Adipocyte (in vitro differentiated cells): ENCODE measurements at regions not wholly inside any gene's neighbourhood (a gene's known extent, or its start where the extent isn't known, plus 50 kb on each side); places are given as distances from the start of the nearest gene placed in this dataset.
A peak's percentile ranks its signal among the peaks of the same experiment; 100 is the strongest.

Experiments used
- DNase-seq: peaks from one replicate; pipeline ENCODE4 v3.0.0-alpha.2; 2015; ENCODE audit warnings: low read depth
- H3K27me3 ChIP-seq: replicated peaks from 2 replicates; pipeline ENCODE4 v1.7.0; 2013; ENCODE audit warnings: mild to moderate bottlenecking, low read length, moderate library complexity; ENCODE audit not compliant: control insufficient read depth, insufficient read depth
- H3K36me3 ChIP-seq: 2 replicates; pipeline ENCODE4 v1.7.0; 2013; ENCODE audit warnings: low read length, mild to moderate bottlenecking, moderate library complexity; ENCODE audit not compliant: control insufficient read depth, insufficient read depth, severe bottlenecking
- H3K4me1 ChIP-seq: 2 replicates; pipeline ENCODE4 v1.7.0; 2013; ENCODE audit warnings: mild to moderate bottlenecking, low read length, moderate library complexity; ENCODE audit not compliant: control insufficient read depth, insufficient read depth
- H3K4me3 ChIP-seq: 2 replicates; pipeline ENCODE4 v1.7.0; 2013; ENCODE audit warnings: mild to moderate bottlenecking, low read length, moderate library complexity
- H3K9ac ChIP-seq: 2 replicates; pipeline ENCODE4 v1.7.0; 2013; ENCODE audit warnings: mild to moderate bottlenecking, low read length, moderate library complexity
- H3K9me3 ChIP-seq: 2 replicates; pipeline ENCODE4 v1.7.0; 2013; ENCODE audit warnings: mild to moderate bottlenecking, low read length, moderate library complexity; ENCODE audit not compliant: control insufficient read depth

GRCh38 chr17:72284806-72285205 is 164.0 kb downstream of the SOX9 start:
- Histone ChIP-seq H3K4me1 (no peaks in the 10 kb centered on the region), H3K4me3 (no peak overlapping the region), H3K9ac (no peak overlapping the region), H3K27me3 (peaks cover 11% of the 10 kb centered on the region), H3K9me3 (no peaks in the 10 kb centered on the region), H3K36me3 (no peaks in the 10 kb centered on the region)
- DNase-seq, result no peak

DNA sequence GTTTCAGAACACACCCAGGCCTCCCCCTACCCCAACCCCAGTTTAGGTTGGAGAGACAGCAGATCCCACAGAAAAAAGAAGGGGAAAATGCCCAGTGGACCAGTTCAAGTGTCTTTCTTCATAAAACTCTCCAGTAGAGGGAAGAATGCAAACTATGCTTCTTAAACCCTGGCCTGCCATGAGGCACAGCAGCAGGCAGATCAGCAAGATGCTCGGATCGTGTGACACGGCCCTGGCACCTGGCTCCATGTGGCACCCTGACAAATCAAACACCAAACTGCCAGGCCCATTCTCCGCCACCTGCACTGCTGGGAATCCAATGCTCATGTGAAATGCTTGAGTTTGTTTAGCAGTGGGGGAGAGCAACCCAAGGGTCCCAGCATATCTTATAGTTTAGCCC is 166.8 kb downstream of the SOX9 start:
- no peak overlapping the region for H3K9ac ChIP-seq
- H3K9me3 ChIP-seq, result no peaks in the 10 kb centered on the region
- H3K4me1 ChIP-seq, result no peaks in the 10 kb centered on the region
- H3K36me3 ChIP-seq, result no peaks in the 10 kb centered on the region
- no peak for DNase-seq
- peaks cover 29% of the 10 kb centered on the region for H3K27me3 ChIP-seq
- no peak overlapping the region for H3K4me3 ChIP-seq

DNA sequence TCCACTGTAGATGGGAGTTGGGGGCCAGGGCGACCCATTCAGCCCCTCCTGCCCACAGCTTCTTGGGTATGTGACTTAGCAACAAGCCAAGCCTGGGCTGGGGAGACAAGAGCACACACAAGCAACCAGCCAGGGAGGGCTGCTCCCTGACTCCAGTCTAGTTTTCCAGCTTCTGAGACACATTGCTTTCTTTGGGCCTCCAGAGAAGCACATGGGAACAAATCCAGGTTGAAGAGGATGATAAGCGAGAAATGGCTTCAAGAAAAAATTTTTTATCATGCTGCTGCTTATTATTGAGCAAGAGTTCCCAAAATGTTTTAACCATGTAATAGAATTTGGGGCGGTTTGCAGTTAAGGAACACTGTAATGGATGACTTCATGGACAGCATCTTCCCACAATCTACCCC is 173.7 kb downstream of the SOX9 start:
- no peaks in the 10 kb centered on the region for H3K36me3 ChIP-seq
- no peak overlapping the region for H3K9ac ChIP-seq
- peaks cover 27% of the 10 kb centered on the region for H3K4me1 ChIP-seq
- peaks cover 25% of the 10 kb centered on the region for H3K27me3 ChIP-seq
- H3K4me3 ChIP-seq, result no peak overlapping the region
- H3K9me3 ChIP-seq, result no peaks in the 10 kb centered on the region
- DNase-seq, result no peak

GRCh38 chr17:72295916-72296315 is 175.1 kb downstream of the SOX9 start:
- Histone ChIP-seq H3K9me3 (no peaks in the 10 kb centered on the region), H3K4me1 (peaks cover 27% of the 10 kb centered on the region), H3K27me3 (peaks cover 24% of the 10 kb centered on the region), H3K9ac (no peak overlapping the region), H3K4me3 (no peak overlapping the region), H3K36me3 (no peaks in the 10 kb centered on the region)
- no peak for DNase-seq

DNA sequence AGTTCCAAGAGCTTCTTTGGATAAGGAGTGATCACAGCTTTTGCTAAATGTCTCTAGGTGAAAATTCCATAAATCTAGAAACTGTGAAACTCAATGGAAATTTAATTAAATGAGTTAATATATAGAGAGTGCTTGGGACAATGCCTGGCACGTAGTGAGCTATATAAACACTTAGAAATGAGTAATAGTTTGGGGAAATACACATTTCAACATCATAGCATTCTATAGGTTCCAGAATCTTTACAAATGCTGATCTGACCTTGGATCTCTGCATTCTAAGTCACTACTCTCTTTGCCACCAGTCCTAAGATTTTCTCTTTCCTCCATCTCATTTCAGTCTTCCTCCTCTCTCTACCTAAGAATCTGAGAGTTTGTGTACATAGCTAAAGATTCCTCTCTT is 175.6 kb downstream of the SOX9 start:
- Histone ChIP-seq H3K4me1 (peaks cover 27% of the 10 kb centered on the region), H3K27me3 (peaks cover 20% of the 10 kb centered on the region), H3K36me3 (no peaks in the 10 kb centered on the region), H3K9me3 (no peaks in the 10 kb centered on the region), H3K9ac (no peak overlapping the region), H3K4me3 (no peak overlapping the region)
- DNase-seq, result peak; percentile 30

GRCh38 chr17:72297326-72298115 is 176.7 kb downstream of the SOX9 start:
- H3K4me3 ChIP-seq, result peak overlapping the region; percentile 8
- H3K27me3 ChIP-seq, result peaks cover 14% of the 10 kb centered on the region
- H3K4me1 ChIP-seq, result peaks cover 27% of the 10 kb centered on the region
- H3K9me3 ChIP-seq, result no peaks in the 10 kb centered on the region
- peak; percentile 70 for DNase-seq
- no peaks in the 10 kb centered on the region for H3K36me3 ChIP-seq
- peak overlapping the region; percentile 0 for H3K9ac ChIP-seq

- Histone ChIP-seq H3K27me3 (peaks cover 14% of the 10 kb centered on the region), H3K9ac (no peak overlapping the region), H3K4me3 (no peak overlapping the region), H3K4me1 (peaks cover 29% of the 10 kb centered on the region), H3K9me3 (no peaks in the 10 kb centered on the region), H3K36me3 (no peaks in the 10 kb centered on the region)
- no peak for DNase-seq
These were observed 178.3 kb downstream of the SOX9 start for GRCh38 chr17:72299100-72299499.

DNA sequence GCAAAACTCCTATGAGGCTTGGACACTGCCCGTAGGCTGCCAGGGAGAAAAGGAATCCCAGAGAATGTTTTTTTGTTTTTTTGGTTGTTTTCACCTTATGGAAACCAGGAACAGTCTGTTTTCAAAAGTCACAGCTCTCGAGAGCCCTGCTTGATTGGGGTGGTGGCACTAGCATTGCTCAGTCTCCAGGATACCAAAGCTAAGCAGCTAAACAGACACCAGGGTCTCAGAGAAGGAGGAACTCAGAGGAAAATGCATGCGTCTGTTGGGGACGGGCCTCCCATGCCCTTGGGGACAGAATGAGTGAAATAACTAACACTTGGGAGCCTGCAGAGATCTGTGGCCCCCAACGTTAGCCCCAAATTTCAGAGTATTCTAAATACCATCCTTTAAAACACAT is 178.8 kb downstream of the SOX9 start:
- DNase-seq, result no peak
- no peaks in the 10 kb centered on the region for H3K36me3 ChIP-seq
- no peaks in the 10 kb centered on the region for H3K9me3 ChIP-seq
- H3K4me3 ChIP-seq, result no peak overlapping the region
- no peak overlapping the region for H3K9ac ChIP-seq
- peaks cover 24% of the 10 kb centered on the region for H3K4me1 ChIP-seq
- peaks cover 14% of the 10 kb centered on the region for H3K27me3 ChIP-seq

- Histone ChIP-seq H3K36me3 (no peaks in the 10 kb centered on the region), H3K9ac (no peak overlapping the region), H3K27me3 (peaks cover 9% of the 10 kb centered on the region), H3K4me3 (no peak overlapping the region), H3K4me1 (peaks cover 33% of the 10 kb centered on the region), H3K9me3 (no peaks in the 10 kb centered on the region)
- DNase-seq, result no peak
These were observed 181.1 kb downstream of the SOX9 start for GRCh38 chr17:72301887-72302286.

GRCh38 chr17:72302735-72303134 is 181.9 kb downstream of the SOX9 start:
- Histone ChIP-seq H3K9ac (no peak overlapping the region), H3K36me3 (no peaks in the 10 kb centered on the region), H3K4me3 (no peak overlapping the region), H3K4me1 (peaks cover 25% of the 10 kb centered on the region), H3K9me3 (no peaks in the 10 kb centered on the region), H3K27me3 (peaks cover 9% of the 10 kb centered on the region)
- DNase-seq, result no peak

- Histone ChIP-seq H3K9me3 (no peaks in the 10 kb centered on the region), H3K27me3 (peaks cover 9% of the 10 kb centered on the region), H3K36me3 (no peaks in the 10 kb centered on the region), H3K4me1 (peaks cover 21% of the 10 kb centered on the region), H3K9ac (no peak overlapping the region), H3K4me3 (no peak overlapping the region)
- DNase-seq, result no peak
These were observed 183.2 kb downstream of the SOX9 start for GRCh38 chr17:72303787-72304733.
